Liver (tissue), 3 donors: ENCODE measurements at regions not wholly inside any gene's neighbourhood (a gene's known extent, or its start where the extent isn't known, plus 50 kb on each side); places are given as distances from the start of the nearest gene placed in this dataset.

Source experiments
- ATF3 ChIP-seq: IDR thresholded peaks from 2 replicates; pipeline ENCODE4 v1.6.1; 2016; ENCODE audit warnings: antibody characterized with exemption
- CTCF ChIP-seq: fragments of 150-350 bp; IDR thresholded peaks from 2 replicates; pipeline ENCODE4 v1.5.1; 2017; ENCODE audit warnings: improper control_type of control experiment, low read depth, low read length; ENCODE audit not compliant: missing input control
- EGR1 ChIP-seq, 2 donors: IDR thresholded peaks; 2 replicates each; pipeline ENCODE4 v1.6.1; 2016 to 2018; ENCODE audit warnings: antibody characterized with exemption in 2 of 2, low read depth in 2 of 2
- GABPA ChIP-seq, 2 donors: IDR thresholded peaks in 1 of 2; conservative IDR thresholded peaks in 1 of 2; 2 replicates each; pipeline ENCODE4 v1.6.1; 2016; ENCODE audit warnings: antibody characterized with exemption in 2 of 2, mild to moderate bottlenecking in 1 of 2, moderate library complexity in 1 of 2
- JUND ChIP-seq, 2 donors: IDR thresholded peaks; 2 replicates each; pipeline ENCODE4 v1.6.1; 2016; ENCODE audit warnings: antibody characterized with exemption in 2 of 2
- MAX ChIP-seq: IDR thresholded peaks from 2 replicates; pipeline ENCODE4 v1.6.1; 2016; ENCODE audit warnings: antibody characterized with exemption
- RAD21 ChIP-seq, 2 donors: IDR thresholded peaks; 2 replicates each; pipeline ENCODE4 v1.6.1; 2016; ENCODE audit warnings: antibody characterized with exemption in 2 of 2, mild to moderate bottlenecking in 2 of 2
- REST ChIP-seq: IDR thresholded peaks from 2 replicates; pipeline ENCODE4 v1.6.1; 2016; ENCODE audit warnings: antibody characterized with exemption, mild to moderate bottlenecking
- RXRA ChIP-seq, 2 donors: IDR thresholded peaks; 2 replicates each; pipeline ENCODE4 v1.6.1; 2017 to 2018; ENCODE audit warnings: antibody characterized with exemption in 2 of 2, mild to moderate bottlenecking in 1 of 2
- SP1 ChIP-seq: IDR thresholded peaks from 2 replicates; pipeline ENCODE4 v1.6.1; 2018; ENCODE audit warnings: antibody characterized with exemption, mild to moderate bottlenecking
- ZBTB33 ChIP-seq: IDR thresholded peaks from 2 replicates; pipeline ENCODE4 v1.6.1; 2016; ENCODE audit warnings: antibody characterized with exemption
- donor health status: healthy.
- donor health status: healthy.

GRCh38 chr7:26995666-26996065 is 100.1 kb downstream of the HOXA1 start:
- no peak for TF ChIP-seq GABPA (IDR thresholded peaks at IDR 0.05 in 1 of 2, conservative IDR thresholded peaks at IDR 0.05 in 1 of 2)
- TF ChIP-seq EGR1 (IDR thresholded peaks at IDR 0.05; ENCODE audit: low read depth in 2 of 2), result no peak
- TF ChIP-seq CTCF, result no peak
- no peak for TF ChIP-seq ZBTB33
- no peak for TF ChIP-seq ATF3
- no peak for TF ChIP-seq MAX
- TF ChIP-seq RXRA (IDR thresholded peaks at IDR 0.05), result no peak
- no peak for TF ChIP-seq REST
- no peak for TF ChIP-seq JUND (IDR thresholded peaks at IDR 0.05)
- no peak for TF ChIP-seq SP1
- no peak for TF ChIP-seq RAD21 (IDR thresholded peaks at IDR 0.05)
